ENCODE measurements at regions not wholly inside any gene's neighbourhood (a gene's known extent, or its start where the extent isn't known, plus 50 kb on each side); places are given as distances from the start of the nearest gene placed in this dataset.
A peak's percentile ranks its signal among the peaks of the same experiment; 100 is the strongest.
"Not testable (repeated sequence)": the region's sequence is repeated elsewhere in the genome, so short reads cannot be mapped to it uniquely, and the experiment has no call there.

GRCh38 chr7:145104400-145104799 is 268.5 kb upstream of the TPK1 start:
- DNase-seq (ENCODE audit: low spot score): no peak

GRCh38 chr7:145102199-145102598 is 266.3 kb upstream of the TPK1 start:
- not testable (repeated sequence) for DNase-seq (ENCODE audit: low spot score)

DNA sequence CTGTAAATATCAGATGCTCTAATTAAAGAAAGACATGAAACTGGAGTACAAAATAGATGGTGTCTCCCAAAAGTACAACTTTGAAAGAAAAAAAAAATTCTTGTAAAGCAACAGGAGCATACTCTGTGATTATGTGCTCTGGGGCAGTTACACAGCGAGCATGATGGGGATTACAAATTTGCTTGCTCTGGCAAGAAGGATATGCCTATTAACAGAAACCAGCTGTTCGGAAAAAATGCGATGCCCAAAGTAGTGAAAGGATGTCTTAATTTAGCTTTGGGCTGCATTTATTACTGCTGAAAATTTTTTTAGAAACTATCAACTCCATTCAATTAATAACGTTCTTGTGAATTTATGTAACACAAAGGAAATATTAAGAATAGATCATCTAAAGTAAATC is 256.9 kb upstream of the TPK1 start:
- no peak for DNase-seq (ENCODE audit: low spot score)

- no peak for DNase-seq (ENCODE audit: low spot score)
Observed at GRCh38 chr7:145088111-145088745, 252.4 kb upstream of the TPK1 start.

DNA sequence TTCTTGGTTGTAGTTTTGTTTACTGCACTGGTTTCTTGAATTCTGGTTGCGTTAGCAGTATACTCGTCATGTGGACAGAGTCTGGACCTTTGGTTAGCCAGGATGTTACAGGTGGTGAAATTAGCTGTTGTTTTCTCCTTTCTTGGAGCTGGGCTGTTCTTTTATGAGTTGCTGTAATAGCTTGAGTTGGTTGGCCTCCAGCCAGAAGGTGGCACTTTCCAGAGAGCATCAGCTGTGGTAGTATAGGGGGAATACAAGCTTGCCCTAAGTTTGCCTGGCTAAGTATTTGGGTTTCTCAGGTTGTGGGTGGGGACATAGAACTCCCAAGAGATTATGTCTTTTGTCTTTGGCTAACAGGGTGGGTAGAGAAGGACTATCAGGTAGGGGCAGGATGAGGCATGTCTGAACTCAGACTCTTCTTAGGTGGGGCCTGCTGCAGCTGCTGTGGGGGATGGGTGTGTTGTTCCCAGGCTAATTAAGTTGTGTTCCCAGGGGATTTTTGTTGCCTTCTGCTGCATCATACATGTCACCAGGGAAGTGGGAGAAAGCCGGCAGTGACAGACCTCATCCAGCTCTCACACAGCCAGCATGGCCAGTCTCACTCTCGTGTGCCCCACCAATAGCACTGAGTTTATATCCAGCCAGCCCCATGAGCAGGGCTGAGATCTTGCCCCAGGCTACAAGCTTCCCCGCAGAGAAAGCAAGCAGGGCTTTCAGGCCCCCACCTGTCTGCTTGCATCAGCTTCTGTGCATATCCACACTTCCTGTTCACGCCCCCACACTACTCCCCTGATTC is 246.7 kb upstream of the TPK1 start:
- DNase-seq (ENCODE audit: low spot score): no peak

DNA sequence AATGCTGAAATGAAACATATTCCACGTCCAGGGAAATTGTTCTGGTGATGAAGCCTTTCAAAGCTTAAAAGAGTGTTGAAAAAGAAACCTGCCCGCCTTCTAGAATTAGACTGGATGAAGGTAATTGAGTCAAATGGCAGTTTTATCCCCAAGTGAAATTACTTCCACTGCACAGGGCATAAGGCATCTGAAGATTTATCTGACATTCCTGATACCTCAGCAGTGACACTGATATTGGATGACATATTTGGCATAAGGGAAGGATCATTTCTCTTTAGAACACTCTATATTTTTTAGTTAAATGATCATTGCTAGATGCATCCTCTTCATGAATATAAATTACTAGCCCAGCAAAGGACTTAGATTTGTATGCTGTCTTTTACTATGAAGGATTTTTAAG is 229.6 kb upstream of the TPK1 start:
- no peak for DNase-seq (ENCODE audit: low spot score)

- no peak for DNase-seq (ENCODE audit: low spot score)
Observed at GRCh38 chr7:145064114-145064513, 228.3 kb upstream of the TPK1 start.

DNA sequence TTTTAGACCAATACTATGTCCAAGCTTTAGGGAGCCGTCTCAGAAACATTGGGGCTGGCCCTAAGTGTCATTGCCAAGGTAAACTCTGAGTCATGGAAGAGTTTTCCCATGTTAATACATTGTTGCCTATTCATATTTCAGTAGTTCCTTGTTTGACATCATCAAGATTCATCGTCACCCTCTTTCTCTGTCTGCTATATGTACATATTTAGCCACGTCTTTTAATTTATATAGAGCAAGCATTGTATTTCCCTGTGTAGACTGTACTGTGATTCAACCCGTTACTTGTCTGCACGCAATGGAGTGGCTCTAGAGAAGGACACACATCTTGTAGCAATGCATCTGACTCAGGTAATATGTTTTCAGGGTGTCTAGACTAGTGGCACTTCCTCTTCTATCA is 217.9 kb upstream of the TPK1 start:
- no peak for DNase-seq (ENCODE audit: low spot score)

DNA sequence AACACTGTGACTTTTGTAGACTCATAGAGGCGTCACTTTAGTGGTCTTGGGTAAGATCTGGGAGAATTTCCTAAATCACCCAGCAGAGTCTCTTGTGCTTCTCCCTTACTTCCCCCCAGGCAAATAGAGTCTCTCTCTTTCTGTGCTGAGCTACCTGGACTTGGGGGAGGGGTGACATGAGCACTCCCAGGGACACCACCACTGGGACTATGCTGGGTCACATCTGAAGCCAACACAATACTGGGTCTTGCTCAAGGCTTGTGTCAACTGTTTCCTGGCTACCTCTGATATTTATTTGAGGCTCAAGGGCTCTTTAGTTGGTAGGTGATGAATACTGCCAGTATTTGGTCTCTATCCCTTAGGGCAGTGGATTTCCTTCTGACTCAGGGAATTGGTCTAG is 214.6 kb upstream of the TPK1 start:
- DNase-seq (ENCODE audit: low spot score): no peak

DNA sequence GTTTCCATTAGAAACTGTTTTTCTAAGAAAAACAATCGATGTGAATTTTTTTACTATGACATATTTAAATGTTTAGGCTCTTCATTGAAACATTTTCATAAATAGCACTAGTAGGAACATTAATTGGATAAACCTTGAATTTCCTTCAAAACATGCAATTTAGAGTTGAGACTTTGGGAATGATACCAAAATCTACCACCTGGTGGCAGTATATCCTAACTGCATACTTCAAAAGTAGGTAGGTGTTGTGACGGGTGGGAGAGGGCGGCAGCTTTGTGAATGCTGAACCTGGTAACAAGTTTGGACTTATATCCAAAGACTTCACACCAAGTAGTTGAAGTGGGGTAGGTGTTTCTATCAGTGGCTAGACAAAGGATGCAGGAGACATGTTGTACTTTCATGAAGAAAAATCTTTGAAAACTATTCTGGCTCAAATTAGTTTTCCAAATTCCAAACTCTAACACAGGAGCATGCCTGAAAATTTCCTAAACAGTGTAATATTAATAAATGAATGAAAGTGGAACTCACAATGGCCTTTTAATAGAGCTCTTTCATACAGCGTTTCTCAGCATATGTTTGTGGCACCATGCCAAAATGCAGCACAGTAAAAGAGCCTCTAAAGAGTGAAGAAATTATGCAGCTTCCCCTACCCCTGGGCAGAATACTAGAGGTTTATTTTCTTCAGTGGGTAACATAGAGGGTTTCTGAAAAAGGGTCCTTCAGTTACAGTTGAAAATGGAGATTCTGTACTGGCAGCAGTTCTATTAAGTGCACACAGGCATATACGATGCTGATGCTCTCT is 201.0 kb upstream of the TPK1 start:
- DNase-seq (ENCODE audit: low spot score): peak; percentile 44

DNA sequence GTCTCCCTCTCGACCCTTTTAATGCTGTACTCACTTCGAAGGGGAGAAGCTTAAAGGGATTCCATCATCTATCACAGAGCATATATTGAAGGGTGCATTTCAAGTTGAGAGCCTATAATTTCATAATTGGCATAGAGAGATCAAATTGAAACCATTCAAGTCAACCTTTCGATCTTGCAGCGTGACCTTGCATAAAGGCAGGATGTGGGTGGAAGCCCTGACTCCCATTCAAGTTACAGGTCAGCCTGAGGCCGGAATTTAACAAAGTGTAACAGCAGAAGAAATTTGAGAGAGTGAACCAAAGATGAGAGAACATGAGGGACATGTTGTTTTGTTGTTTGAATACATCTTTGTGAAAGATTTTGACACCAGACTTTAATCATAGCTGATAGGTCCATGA is 195.3 kb upstream of the TPK1 start:
- no peak for DNase-seq (ENCODE audit: low spot score)

GRCh38 chr7:145030754-145031153 is 194.9 kb upstream of the TPK1 start:
- DNase-seq (ENCODE audit: low spot score): no peak

GRCh38 chr7:145020454-145020853 is 184.6 kb upstream of the TPK1 start:
- DNase-seq (ENCODE audit: low spot score): no peak

- DNase-seq (ENCODE audit: low spot score): no peak
Observed at GRCh38 chr7:145016068-145016467, 180.2 kb upstream of the TPK1 start.

- no peak for DNase-seq (ENCODE audit: low spot score)
Observed at GRCh38 chr7:145009876-145010275, 174.0 kb upstream of the TPK1 start.

- no peak for DNase-seq (ENCODE audit: low spot score)
Observed at GRCh38 chr7:145005601-145006000, 169.7 kb upstream of the TPK1 start.

DNA sequence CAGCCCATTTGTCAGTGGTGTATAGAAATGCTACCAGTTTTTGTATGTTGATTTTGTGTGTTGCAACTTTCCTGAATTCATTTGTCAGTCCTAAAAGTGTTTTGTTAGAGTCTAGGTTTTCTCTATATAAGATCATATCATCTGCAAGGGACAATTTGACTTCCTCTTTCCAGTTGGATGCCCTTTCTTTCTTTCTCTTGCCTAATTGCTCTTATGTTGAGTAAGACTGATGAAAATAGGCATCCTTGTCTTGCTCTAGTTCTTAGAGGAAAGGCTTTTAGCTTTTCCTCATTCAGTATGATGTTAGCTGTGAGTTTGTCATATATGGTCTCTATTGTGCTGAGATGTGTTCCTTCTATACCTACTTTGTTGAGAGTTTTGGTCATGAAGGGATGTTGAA is 161.7 kb upstream of the TPK1 start:
- DNase-seq (ENCODE audit: low spot score): no peak

GRCh38 chr7:144995495-144995894 is 159.6 kb upstream of the TPK1 start:
- no peak for DNase-seq (ENCODE audit: low spot score)

DNA sequence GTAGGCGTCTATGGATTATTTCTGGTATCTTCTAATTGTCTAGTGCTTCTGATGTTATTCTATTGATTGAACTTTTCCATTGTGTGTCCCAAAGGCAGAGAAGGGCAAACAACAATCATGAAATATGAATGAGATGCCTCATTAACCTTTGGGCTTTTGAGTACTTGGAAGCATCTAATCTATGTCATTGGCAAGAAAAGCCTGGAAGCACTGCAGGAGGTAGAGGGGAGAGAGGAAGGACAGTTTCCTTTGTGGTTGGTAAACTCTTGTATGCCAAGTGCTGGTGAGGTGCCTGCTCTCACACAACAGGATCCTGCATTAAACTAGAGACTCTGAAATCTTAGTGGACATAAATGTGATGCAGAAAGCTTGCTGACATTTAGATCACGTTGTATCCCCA is 155.2 kb upstream of the TPK1 start:
- DNase-seq (ENCODE audit: low spot score): no peak

GRCh38 chr7:144987686-144988085 is 151.8 kb upstream of the TPK1 start:
- DNase-seq (ENCODE audit: low spot score): no peak

DNA sequence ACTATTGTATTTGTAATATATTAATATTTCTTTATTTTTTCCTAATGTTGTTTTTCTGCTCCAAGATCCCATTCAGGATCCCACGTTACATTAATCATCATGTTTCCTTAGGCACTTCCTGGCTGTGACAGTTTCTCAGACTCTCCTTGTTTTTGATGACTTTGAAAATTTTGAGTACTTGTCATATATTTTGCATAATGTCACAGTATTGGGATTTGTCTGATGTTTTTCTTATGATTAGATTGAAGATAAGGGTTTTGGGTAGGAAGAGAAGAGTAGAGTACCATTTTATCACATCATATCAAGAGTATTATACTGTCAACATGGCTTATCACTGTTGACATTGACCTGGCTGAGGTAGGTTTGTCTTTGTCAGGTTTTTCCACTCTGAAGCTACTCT is 146.3 kb upstream of the TPK1 start:
- DNase-seq (ENCODE audit: low spot score): no peak

- DNase-seq (ENCODE audit: low spot score): no peak
Observed at GRCh38 chr7:144975882-144976281, 140.0 kb upstream of the TPK1 start.

- DNase-seq (ENCODE audit: low spot score): no peak
Observed at GRCh38 chr7:144969787-144970186, 133.9 kb upstream of the TPK1 start.
